Inflammatory macrophage treated with lipopolysaccharide for 1 hour (primary cell): ENCODE measurements at regions not wholly inside any gene's neighbourhood (a gene's known extent, or its start where the extent isn't known, plus 50 kb on each side); places are given as distances from the start of the nearest gene placed in this dataset.

Experiments
- DNase-seq, 2 donors: peaks; one replicate each; pipeline ENCODE4 v3.0.0-alpha.2; 2020 to 2022

- no peak for DNase-seq
Observed at GRCh38 chr12:65598688-65599087, 225.6 kb upstream of the HMGA2 start.

- DNase-seq = no peak
Observed at GRCh38 chr12:65602253-65602609, 222.1 kb upstream of the HMGA2 start.

GRCh38 chr12:65602610-65603295, 221.5 kb upstream of the HMGA2 start:
- DNase-seq = peak; percentile 82 to 86

- no peak for DNase-seq
Observed at GRCh38 chr12:65603438-65604351, 220.6 kb upstream of the HMGA2 start.

GRCh38 chr12:65605019-65605418, 219.3 kb upstream of the HMGA2 start:
- no peak for DNase-seq

GRCh38 chr12:65606008-65606766, 218.1 kb upstream of the HMGA2 start:
- DNase-seq = no peak

- no peak for DNase-seq
Observed at GRCh38 chr12:65607401-65607841, 216.9 kb upstream of the HMGA2 start.

- DNase-seq = no peak
Observed at GRCh38 chr12:65608319-65608916, 215.9 kb upstream of the HMGA2 start.

- peak in 1 of 2 donors; percentile 3 for DNase-seq
Observed at GRCh38 chr12:65609359-65609771, 214.9 kb upstream of the HMGA2 start.

GRCh38 chr12:65611396-65611795, 212.9 kb upstream of the HMGA2 start:
- DNase-seq = no peak

- no peak for DNase-seq
Observed at GRCh38 chr12:65612440-65612839, 211.8 kb upstream of the HMGA2 start.

- no peak for DNase-seq
Observed at GRCh38 chr12:65613692-65614091, 210.6 kb upstream of the HMGA2 start.

- DNase-seq = peak in 1 of 2 donors; percentile 10
Observed at GRCh38 chr12:65614259-65614889, 209.9 kb upstream of the HMGA2 start.

GRCh38 chr12:65615118-65615517, 209.2 kb upstream of the HMGA2 start:
- DNase-seq = no peak

- DNase-seq = no peak
Observed at GRCh38 chr12:65616022-65616421, 208.3 kb upstream of the HMGA2 start.

GRCh38 chr12:65618588-65618987, 205.7 kb upstream of the HMGA2 start:
- no peak for DNase-seq

GRCh38 chr12:65619018-65619417, 205.3 kb upstream of the HMGA2 start:
- DNase-seq = no peak

- no peak for DNase-seq
Observed at GRCh38 chr12:65620046-65620445, 204.2 kb upstream of the HMGA2 start.

- no peak for DNase-seq
Observed at GRCh38 chr12:65622056-65622455, 202.2 kb upstream of the HMGA2 start.

GRCh38 chr12:65623507-65623906, 200.8 kb upstream of the HMGA2 start:
- DNase-seq = no peak

- DNase-seq = no peak
Observed at GRCh38 chr12:65624554-65625086, 199.7 kb upstream of the HMGA2 start.

GRCh38 chr12:65628061-65628460, 196.2 kb upstream of the HMGA2 start:
- DNase-seq = no peak
